ENCODE measurements at regions not wholly inside any gene's neighbourhood (a gene's known extent, or its start where the extent isn't known, plus 50 kb on each side); places are given as distances from the start of the nearest gene placed in this dataset.
"Not testable (repeated sequence)": the region's sequence is repeated elsewhere in the genome, so short reads cannot be mapped to it uniquely, and the experiment has no call there.

GRCh38 chr16:66023481-66023880 is 343.0 kb upstream of the CDH5 start:
- DNase-seq (ENCODE audit: low read depth in 2 of 2): no peak

DNA sequence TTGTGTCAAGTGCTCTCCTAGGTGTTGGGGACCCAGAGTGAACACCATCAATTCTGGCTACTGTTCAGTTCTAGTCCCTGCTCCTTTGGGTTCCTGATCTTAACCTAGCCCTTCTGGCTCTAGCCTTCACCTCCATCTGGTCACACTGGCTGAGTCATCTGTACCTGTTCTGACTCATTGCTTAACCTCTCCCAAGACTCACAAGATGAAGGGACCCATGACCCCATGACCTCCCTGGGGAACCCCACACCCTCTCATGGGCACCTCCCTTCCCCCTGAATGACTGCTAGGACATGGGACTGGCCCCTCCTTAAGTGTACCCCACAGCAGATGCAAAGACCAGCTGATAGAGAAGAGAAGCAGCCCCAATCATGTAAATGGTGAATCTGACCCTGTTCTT is 345.8 kb upstream of the CDH5 start:
- DNase-seq (ENCODE audit: low read depth in 2 of 2): no peak

DNA sequence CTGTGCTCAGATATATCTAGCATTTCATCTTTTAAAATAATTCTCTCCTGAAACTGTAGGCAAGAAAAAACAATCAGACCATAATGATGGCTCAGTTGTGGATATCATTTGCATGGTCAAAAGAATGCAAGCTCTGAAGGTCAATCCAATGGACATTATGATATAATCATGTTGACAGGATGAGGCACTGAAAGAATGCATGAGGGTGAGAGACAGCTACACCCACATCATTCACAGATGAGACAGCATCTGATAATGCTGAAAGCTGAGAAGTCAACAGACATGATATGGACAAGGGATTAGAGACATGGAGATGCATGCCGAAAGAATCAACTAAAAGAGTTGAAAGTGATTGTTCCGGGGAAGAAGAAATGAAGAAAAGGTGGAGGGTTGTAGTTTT is 346.4 kb upstream of the CDH5 start:
- DNase-seq (ENCODE audit: low read depth in 2 of 2): no peak

- not testable (repeated sequence) for DNase-seq (ENCODE audit: low read depth in 2 of 2)
Observed at GRCh38 chr16:66019502-66019901, 347.0 kb upstream of the CDH5 start.

DNA sequence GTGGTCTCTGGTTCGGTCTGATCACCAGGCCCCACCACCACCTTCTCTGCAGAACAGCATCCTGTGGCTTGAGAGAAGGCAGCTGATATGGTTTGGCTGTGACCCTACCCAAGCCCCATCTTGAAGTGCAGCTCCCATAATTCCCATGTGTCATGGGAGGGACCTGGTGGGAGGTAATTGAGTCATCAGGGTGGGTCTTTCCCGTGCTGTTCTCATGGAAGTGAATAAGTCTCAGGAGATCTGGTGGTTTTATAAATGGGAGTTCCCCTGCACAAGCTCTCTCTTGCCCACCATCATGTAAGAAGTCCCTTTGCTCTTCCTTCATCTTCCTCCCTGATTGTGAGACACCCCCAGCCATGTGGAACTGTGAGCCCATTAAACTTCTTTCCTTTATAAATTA is 352.3 kb upstream of the CDH5 start:
- no peak for DNase-seq (ENCODE audit: low read depth in 2 of 2)

DNA sequence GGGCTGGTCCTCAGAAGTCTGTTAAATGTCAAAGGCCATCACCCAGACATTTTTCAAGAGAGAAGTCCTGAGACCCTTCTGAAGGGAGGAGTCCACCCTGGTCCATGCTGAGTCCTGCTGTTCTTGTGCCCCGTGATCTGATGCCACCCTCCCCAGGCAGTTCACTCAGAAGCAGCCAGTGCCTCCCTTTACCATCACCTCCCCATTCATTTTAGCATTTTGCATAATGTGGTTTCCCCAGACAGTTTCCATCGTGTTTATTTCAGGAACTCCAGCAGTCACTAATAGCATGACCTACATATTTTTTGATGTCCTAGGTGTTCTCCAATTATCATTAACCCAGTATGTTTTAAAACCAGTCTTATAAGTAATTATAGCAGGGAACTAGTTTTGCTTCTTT is 353.0 kb upstream of the CDH5 start:
- DNase-seq (ENCODE audit: low read depth in 2 of 2): no peak

GRCh38 chr16:66008136-66008535 is 358.4 kb upstream of the CDH5 start:
- no peak for DNase-seq (ENCODE audit: low read depth in 2 of 2)

- DNase-seq (ENCODE audit: low read depth in 2 of 2): no peak
Observed at GRCh38 chr16:66007717-66008116, 358.8 kb upstream of the CDH5 start.

DNA sequence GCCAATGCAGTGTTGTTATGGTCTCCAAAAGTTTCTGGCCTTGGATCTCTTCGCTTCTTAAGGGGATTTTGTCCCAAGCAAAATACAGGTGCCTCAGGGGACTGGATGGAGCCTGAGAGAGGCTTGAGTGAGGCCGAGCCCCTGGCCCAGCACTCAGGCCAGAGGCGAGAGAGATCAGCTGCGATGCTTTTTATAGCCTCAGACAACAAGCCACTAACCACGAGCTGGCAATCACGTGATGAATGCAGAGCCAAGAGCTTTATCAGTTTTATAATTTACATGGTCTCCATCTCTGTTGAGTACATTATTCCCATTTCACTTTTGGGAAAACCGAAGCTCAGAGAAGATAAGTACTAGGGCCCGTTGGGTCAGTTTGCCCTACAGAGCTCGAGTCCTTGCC is 360.0 kb upstream of the CDH5 start:
- no peak for DNase-seq (ENCODE audit: low read depth in 2 of 2)

GRCh38 chr16:66004699-66005098 is 361.8 kb upstream of the CDH5 start:
- DNase-seq (ENCODE audit: low read depth in 2 of 2): no peak

DNA sequence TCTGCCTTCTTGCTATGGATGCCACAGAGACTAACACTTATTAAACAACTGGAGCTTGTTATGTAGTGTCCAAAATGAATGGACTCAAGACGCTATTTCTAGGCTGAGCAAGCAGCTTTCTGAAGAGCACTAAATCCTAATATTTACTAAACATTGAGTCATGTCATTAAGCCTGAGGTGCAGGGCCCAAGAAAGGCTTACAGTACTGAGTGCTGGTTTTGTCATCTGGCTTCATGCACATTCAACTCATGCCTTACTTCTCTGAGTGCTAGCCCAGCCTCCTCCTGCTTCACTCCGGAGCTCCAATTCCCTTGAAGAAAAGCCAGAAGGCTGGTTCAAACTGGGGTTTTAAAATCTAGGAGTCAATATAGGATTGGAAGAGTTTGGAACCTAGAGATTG is 363.3 kb upstream of the CDH5 start:
- DNase-seq (ENCODE audit: low read depth in 2 of 2): no peak

DNA sequence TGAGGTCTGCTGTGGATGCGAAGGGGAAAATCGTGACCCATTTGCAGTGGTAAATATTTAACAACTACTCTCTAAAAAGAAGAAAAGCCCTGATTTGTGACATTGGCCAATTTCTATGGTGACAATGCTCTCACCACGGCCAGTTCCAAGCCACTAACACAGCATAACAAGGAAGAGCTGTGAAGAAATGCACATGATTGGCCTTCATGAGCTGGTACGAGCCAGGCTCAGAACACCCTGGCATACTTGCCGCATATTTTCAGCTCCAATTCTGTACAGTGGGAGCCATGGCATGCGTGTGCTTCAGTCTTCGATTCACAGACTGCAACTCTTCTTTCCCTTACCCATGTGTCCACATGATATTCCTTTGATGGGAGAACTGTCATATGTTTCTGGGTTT is 363.9 kb upstream of the CDH5 start:
- DNase-seq (ENCODE audit: low read depth in 2 of 2): no peak

GRCh38 chr16:66001432-66001831 is 365.1 kb upstream of the CDH5 start:
- no peak for DNase-seq (ENCODE audit: low read depth in 2 of 2)

- no peak for DNase-seq (ENCODE audit: low read depth in 2 of 2)
Observed at GRCh38 chr16:65998443-65998842, 368.0 kb upstream of the CDH5 start.

DNA sequence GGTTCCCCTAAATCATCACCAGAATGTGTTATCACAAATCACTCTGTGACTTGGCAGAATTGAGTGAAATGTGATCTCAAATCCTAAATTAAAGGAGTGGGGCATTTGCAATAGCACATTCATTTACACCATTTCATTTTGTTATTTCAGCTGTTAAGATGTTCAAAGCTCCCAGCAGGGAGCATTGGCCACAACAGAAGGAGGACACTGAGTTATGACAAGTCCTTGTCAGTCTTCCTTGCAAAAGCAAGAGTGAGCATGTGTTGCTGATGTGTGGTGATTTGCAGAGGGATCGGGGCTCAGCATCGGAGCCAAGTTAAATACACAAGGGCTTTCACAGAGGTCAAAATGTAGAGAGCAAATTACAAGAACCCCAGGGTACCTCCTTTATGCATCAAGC is 372.2 kb upstream of the CDH5 start:
- no peak for DNase-seq (ENCODE audit: low read depth in 2 of 2)

- no peak for DNase-seq (ENCODE audit: low read depth in 2 of 2)
Observed at GRCh38 chr16:65991149-65991701, 375.3 kb upstream of the CDH5 start.

DNA sequence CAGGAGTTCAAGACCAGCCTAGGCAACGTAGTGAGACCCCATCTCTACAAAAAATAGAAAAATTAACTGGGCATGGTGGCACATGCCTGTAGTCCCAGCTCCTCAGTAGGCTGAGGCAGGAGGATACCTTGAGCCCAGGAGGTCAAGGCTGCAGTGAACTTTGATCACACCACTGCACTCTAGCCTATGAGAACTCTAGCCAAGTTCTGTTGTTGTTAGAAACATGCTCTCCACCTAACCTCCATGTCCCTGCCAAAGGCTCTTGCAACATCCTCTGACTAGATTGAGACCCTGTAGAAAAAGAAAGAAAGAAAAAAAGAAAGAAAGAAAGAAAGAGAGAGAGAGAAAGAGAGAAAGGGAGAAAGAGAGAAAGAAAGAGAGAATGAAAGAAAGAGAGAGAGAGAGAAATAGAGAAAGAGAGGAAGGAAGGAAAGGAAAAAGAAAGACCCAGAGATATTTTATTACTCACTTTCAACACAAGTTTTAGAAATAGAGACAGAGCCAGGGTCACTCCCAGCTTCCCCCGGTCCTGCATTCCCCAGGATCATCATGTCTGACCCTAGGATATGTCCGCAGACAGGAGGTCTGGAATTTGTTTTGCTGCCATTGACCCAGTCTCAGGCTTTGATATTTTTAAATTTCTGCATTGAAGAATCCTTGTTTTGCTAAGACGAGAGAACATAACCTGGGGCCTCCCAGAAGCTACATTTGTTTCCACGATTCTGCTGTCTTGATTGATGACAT is 376.5 kb upstream of the CDH5 start:
- no peak for DNase-seq (ENCODE audit: low read depth in 2 of 2)

- DNase-seq (ENCODE audit: low read depth in 2 of 2): no peak
Observed at GRCh38 chr16:65988024-65988595, 378.4 kb upstream of the CDH5 start.

DNA sequence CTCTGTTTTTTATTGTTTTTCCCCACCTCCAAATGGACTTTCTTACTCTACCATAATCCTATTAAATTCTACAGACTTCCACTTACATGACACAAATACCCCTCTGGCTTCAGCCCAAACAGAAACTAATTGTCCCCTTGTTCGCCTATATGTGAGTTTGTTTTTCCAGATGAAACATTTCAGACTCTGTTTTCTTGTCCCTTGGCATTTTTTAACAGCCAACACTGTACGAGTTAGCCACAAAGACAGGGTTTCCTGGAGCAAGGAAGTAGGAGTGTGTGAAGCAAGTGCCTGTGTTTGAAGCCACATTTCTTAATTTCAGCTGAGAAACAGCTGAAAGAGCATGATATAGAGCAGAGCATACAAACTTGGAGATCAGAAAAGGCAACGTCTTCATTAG is 382.2 kb upstream of the CDH5 start:
- DNase-seq (ENCODE audit: low read depth in 2 of 2): no peak

- no peak for DNase-seq (ENCODE audit: low read depth in 2 of 2)
Observed at GRCh38 chr16:65981057-65981456, 385.4 kb upstream of the CDH5 start.

DNA sequence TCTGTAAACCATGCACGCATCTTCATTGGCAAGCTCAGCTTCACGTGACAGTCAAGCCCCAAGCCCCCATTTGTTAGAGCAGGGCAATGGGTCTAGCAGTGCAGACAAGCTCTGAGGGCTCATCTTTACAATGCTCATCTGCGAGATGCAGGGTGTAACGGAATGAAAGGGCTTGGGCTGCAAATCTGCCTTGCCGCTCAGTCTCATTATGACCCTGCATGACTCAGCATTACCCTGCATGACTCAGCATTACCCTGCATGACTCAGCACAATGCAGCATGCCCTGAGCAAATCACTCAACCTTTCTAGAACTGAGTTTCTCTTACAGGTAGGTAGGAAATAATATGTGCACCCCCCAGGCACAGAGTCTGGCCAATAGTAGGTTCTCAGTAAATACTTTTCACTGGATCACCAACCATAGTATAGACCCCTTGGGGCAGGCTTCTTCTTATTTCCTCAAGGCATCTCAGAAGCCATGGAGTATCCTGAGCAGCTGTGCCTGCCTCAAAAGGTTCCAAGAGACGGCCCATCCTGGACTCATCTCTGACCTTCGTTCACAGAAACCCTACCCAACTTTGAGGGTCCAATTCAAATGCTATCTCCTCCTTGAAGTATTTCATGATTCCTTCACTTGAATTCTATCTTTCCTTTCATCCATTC is 391.3 kb upstream of the CDH5 start:
- DNase-seq (ENCODE audit: low read depth in 2 of 2): no peak

GRCh38 chr16:65967376-65967775 is 399.1 kb upstream of the CDH5 start:
- DNase-seq (ENCODE audit: low read depth in 2 of 2): no peak

- no peak for DNase-seq (ENCODE audit: low read depth in 2 of 2)
Observed at GRCh38 chr16:65965628-65966027, 400.9 kb upstream of the CDH5 start.

All from stimulated activated CD8-positive, alpha-beta memory T cell treated with anti-CD3 and anti-CD28 coated beads, Interleukin-15, amount 100 ng/mL, for 48 hours (primary cell).